B cell (primary cell): ENCODE measurements at regions not wholly inside any gene's neighbourhood (a gene's known extent, or its start where the extent isn't known, plus 50 kb on each side); places are given as distances from the start of the nearest gene placed in this dataset.

Source experiments
- ATAC-seq: fragments of 200-7000 bp; cut with Tn5 transposase; one replicate; pipeline ENCODE4 v1.10.0; 2021; ENCODE audit warnings: low read depth, mild to moderate bottlenecking, moderate number of reproducible peaks, moderate library complexity
- CTCF ChIA-PET: fragments of 350-600 bp; sonication (Branson Sonifier 250); formaldehyde crosslinking; loops from one replicate; lab custom pipeline; 2021; ENCODE audit warnings: antibody characterized with exemption, inconsistent platforms; lab: Charles Lee
- POLR2A ChIA-PET: fragments of 350-600 bp; sonication (Branson Sonifier 250); formaldehyde crosslinking; loops from one replicate; lab custom pipeline; 2021; ENCODE audit warnings: antibody characterized with exemption; lab: Charles Lee
- DNase-seq: peaks from one replicate; pipeline ENCODE4 v3.0.0; 2013
- H2AFZ ChIP-seq: 2 replicates; pipeline ENCODE4 v1.6.1; 2012; ENCODE audit warnings: mild to moderate bottlenecking, low read depth, low read length; ENCODE audit not compliant: insufficient read depth, poor library complexity, severe bottlenecking
- H3K27ac ChIP-seq, 2 donors: 1 replicate in 1 of 2; 2 replicates in 1 of 2; pipeline ENCODE4 v1.5.1; 2012 to 2013; ENCODE audit warnings: low read length in 2 of 2, mild to moderate bottlenecking in 2 of 2, moderate library complexity in 1 of 2
- H3K27me3 ChIP-seq, 4 experiments: fragments of 200-600 bp in 1 of 4; sonication (generic) in 1 of 4; replicated peaks in 1 of 4; 1 replicate in 2 of 4; 2 replicates in 2 of 4; pipeline versions ENCODE4 v1.6.1 to v1.7.0; 2013 to 2016; ENCODE audit warnings: low read length in 3 of 4, mild to moderate bottlenecking in 2 of 4, mixed read lengths in 1 of 4, moderate library complexity in 1 of 4; ENCODE audit not compliant: insufficient read depth in 4 of 4, control insufficient read depth in 3 of 4; ENCODE audit errors: control extremely low read depth in 1 of 4
- H3K36me3 ChIP-seq, 2 experiments: replicated peaks in 1 of 2; 1 replicate in 1 of 2; 2 replicates in 1 of 2; pipeline versions ENCODE4 v1.6.1 to v1.7.1; 2013; ENCODE audit warnings: low read length in 1 of 2; ENCODE audit not compliant: insufficient read depth in 2 of 2, control insufficient read depth in 1 of 2; ENCODE audit errors: control extremely low read depth in 1 of 2, extremely low read depth in 1 of 2
- H3K4me1 ChIP-seq, 2 donors: fragments of 200-600 bp in 1 of 2; sonication (generic) in 1 of 2; 1 replicate in 1 of 2; 2 replicates in 1 of 2; pipeline versions ENCODE4 v1.5.1 to v1.6.1; 2013 to 2017; ENCODE audit warnings: low read length in 2 of 2; ENCODE audit not compliant: control insufficient read depth in 2 of 2, insufficient read depth in 2 of 2
- H3K4me2 ChIP-seq: replicated peaks from 2 replicates; pipeline ENCODE3; 2012; ENCODE audit warnings: mild to moderate bottlenecking, low read depth, low read length; ENCODE audit not compliant: poor library complexity, severe bottlenecking
- H3K4me3 ChIP-seq, 5 experiments: fragments of 200-600 bp in 1 of 5; sonication (generic) in 1 of 5; 1 replicate in 3 of 5; 2 replicates in 2 of 5; pipeline versions ENCODE4 v1.5.1 to v1.7.0; 2011 to 2016; ENCODE audit warnings: low read length in 4 of 5, mild to moderate bottlenecking in 4 of 5, low read depth in 2 of 5, control low read depth in 1 of 5, moderate library complexity in 1 of 5; ENCODE audit not compliant: insufficient read depth in 1 of 5; ENCODE audit errors: control extremely low read depth in 1 of 5, extremely low read depth in 1 of 5
- H3K79me2 ChIP-seq: fragments of 200-600 bp; sonication (generic); one replicate; pipeline ENCODE4 v1.6.0; 2016; ENCODE audit warnings: low read length; ENCODE audit not compliant: control insufficient read depth, insufficient read depth
- H3K9ac ChIP-seq: fragments of 200-600 bp; sonication (generic); 2 replicates; pipeline ENCODE4 v1.6.1; 2017; ENCODE audit warnings: mild to moderate bottlenecking, low read length, moderate library complexity
- H3K9me3 ChIP-seq, 3 donors: one replicate each; pipeline versions ENCODE4 v1.6.1 to v1.7.1; 2013; ENCODE audit warnings: low read length in 2 of 3; ENCODE audit not compliant: control insufficient read depth in 2 of 3, insufficient read depth in 1 of 3; ENCODE audit errors: control extremely low read depth in 1 of 3
- H4K20me1 ChIP-seq: 2 replicates; pipeline ENCODE4 v1.6.0; 2012; ENCODE audit warnings: mild to moderate bottlenecking, low read length; ENCODE audit not compliant: insufficient read depth, control insufficient read depth, poor library complexity, severe bottlenecking
- H3K27ac Mint-ChIP-seq: one replicate; pipeline ENCODE4 v1.8.0; 2021; ENCODE audit warnings: mixed read lengths
- H3K27me3 Mint-ChIP-seq: one replicate; pipeline ENCODE4 v1.8.0; 2021; ENCODE audit warnings: mixed read lengths
- H3K4me1 Mint-ChIP-seq: one replicate; pipeline ENCODE4 v1.8.0; 2021; ENCODE audit warnings: mixed read lengths
- H3K4me3 Mint-ChIP-seq: one replicate; pipeline ENCODE4 v1.8.0; 2021; ENCODE audit warnings: mixed read lengths
- H3K9me3 Mint-ChIP-seq: one replicate; pipeline ENCODE4 v1.8.0; 2022; ENCODE audit warnings: mixed read lengths; ENCODE audit not compliant: insufficient read depth
- EZH2 ChIP-seq: IDR thresholded peaks from 2 replicates; pipeline ENCODE4 v1.6.1; 2012; ENCODE audit warnings: borderline replicate concordance, low read depth, mild to moderate bottlenecking, moderate library complexity, low read length; ENCODE audit not compliant: insufficient read depth, poor library complexity, severe bottlenecking
- WGBS: methylation state at CpG from one replicate; pipeline ENCODE4 v1.1.5; 2013; ENCODE audit warnings: missing lambda C conversion rate; ENCODE audit not compliant: insufficient coverage; 5-methylcytosine and 5-hydroxymethylcytosine counted together
- intact Hi-C: fragments of 100-400 bp; cut with micrococcal nuclease; formaldehyde crosslinking; loops from one replicate; pipeline ENCODE4 v1.10.0; 2022
- TF ChIP-seq, protein P1 (sequence below): fragments of 200-600 bp; IDR thresholded peaks from one replicate; pipeline ENCODE4 v1.8.0; 2022; ENCODE audit warnings: antibody characterized with exemption, mild to moderate bottlenecking

DNA sequence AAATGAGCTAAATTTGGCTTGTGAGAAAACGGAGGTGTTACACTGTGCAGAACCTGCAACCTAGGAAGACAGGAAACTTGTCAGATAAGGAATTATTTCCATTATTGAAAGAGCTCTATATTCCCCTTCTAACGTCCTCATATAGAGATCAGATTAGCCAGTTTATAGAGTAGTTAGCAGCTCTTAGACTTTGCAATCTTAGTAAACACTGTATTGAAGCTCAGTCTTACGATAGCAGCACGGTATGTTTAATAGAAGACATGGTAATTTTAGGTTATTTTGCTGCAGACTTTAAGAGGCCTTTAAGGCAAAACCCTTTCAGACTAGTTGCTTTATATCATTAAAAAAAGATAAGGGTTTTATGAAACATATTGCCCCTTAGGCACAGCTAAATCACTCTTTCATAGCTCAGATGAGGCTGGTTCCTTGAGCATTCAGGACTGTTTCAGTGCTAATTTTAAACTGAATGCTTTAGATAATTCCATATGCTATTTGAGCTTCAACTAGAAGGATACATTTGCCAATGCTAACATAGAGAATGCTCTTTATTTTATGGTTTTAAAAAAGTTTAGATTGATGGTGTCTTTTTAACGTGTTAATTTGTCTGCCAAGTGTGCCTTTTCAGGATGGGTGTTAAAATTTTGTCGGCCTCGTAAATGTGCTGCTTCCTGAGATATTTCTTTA lies 234.3 kb downstream of the PYDC2 start:
- no peak overlapping the region for H3K27ac ChIP-seq
- ChIA-PET POLR2A (no interaction called here), CTCF (no interaction called here)
- no peak overlapping the region for H3K9ac ChIP-seq
- H3K4me3 ChIP-seq, result no peak overlapping the region
- H2AFZ ChIP-seq, result no peak overlapping the region
- H3K36me3 ChIP-seq, result no peaks in the 10 kb centered on the region
- ATAC-seq, result no peak
- no peaks in the 10 kb centered on the region for H3K9me3 ChIP-seq
- intact Hi-C loops, result no loop called here
- H3K79me2 ChIP-seq, result no peaks in the 10 kb centered on the region
- no peaks in the 10 kb centered on the region for H3K4me1 ChIP-seq
- Mint-ChIP-seq H3K27me3 (peaks cover 7% of the 10 kb centered on the region), H3K4me1 (no peaks in the 10 kb centered on the region), H3K9me3 (no peaks in the 10 kb centered on the region), H3K4me3 (no peak overlapping the region), H3K27ac (no peak overlapping the region)
- no peak overlapping the region for H3K4me2 ChIP-seq
- no peaks in the 10 kb centered on the region for H4K20me1 ChIP-seq
- no peak for DNase-seq
- no peaks in the 10 kb centered on the region for H3K27me3 ChIP-seq
- no peak for TF ChIP-seq EZH2
- TF ChIP-seq, protein P1, sequence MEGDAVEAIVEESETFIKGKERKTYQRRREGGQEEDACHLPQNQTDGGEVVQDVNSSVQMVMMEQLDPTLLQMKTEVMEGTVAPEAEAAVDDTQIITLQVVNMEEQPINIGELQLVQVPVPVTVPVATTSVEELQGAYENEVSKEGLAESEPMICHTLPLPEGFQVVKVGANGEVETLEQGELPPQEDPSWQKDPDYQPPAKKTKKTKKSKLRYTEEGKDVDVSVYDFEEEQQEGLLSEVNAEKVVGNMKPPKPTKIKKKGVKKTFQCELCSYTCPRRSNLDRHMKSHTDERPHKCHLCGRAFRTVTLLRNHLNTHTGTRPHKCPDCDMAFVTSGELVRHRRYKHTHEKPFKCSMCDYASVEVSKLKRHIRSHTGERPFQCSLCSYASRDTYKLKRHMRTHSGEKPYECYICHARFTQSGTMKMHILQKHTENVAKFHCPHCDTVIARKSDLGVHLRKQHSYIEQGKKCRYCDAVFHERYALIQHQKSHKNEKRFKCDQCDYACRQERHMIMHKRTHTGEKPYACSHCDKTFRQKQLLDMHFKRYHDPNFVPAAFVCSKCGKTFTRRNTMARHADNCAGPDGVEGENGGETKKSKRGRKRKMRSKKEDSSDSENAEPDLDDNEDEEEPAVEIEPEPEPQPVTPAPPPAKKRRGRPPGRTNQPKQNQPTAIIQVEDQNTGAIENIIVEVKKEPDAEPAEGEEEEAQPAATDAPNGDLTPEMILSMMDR, result no peak
- WGBS, result no CpG with 5 or more reads among the region's 7 CpGs

GRCh38 chr3:191695815-191696153 lies 234.8 kb downstream of the PYDC2 start:
- Mint-ChIP-seq H3K9me3 (no peaks in the 10 kb centered on the region), H3K4me3 (no peak overlapping the region), H3K4me1 (no peaks in the 10 kb centered on the region), H3K27ac (no peak overlapping the region), H3K27me3 (peaks cover 7% of the 10 kb centered on the region)
- intact Hi-C loops, result no loop called here
- no peaks in the 10 kb centered on the region for H3K27me3 ChIP-seq
- TF ChIP-seq EZH2, result no peak
- TF ChIP-seq, protein P1, result no peak
- no peak for DNase-seq
- H3K79me2 ChIP-seq, result no peaks in the 10 kb centered on the region
- no peaks in the 10 kb centered on the region for H3K4me1 ChIP-seq
- H3K4me2 ChIP-seq, result no peak overlapping the region
- no peak for ATAC-seq
- H3K9me3 ChIP-seq, result no peaks in the 10 kb centered on the region
- POLR2A ChIA-PET, result no interaction called here
- CTCF ChIA-PET, result no interaction called here
- no peaks in the 10 kb centered on the region for H3K36me3 ChIP-seq
- no peak overlapping the region for H3K4me3 ChIP-seq
- H3K27ac ChIP-seq, result no peak overlapping the region
- no peaks in the 10 kb centered on the region for H4K20me1 ChIP-seq
- H2AFZ ChIP-seq, result no peak overlapping the region
- no peak overlapping the region for H3K9ac ChIP-seq
